DMS53 treated with DMSO at 0.1 percent for 48 hours (cell line): ENCODE measurements at regions not wholly inside any gene's neighbourhood (a gene's known extent, or its start where the extent isn't known, plus 50 kb on each side); places are given as distances from the start of the nearest gene placed in this dataset.
A peak's percentile ranks its signal among the peaks of the same experiment; 100 is the strongest.
"Not testable (repeated sequence)": the region's sequence is repeated elsewhere in the genome, so short reads cannot be mapped to it uniquely, and the experiment has no call there.

ENCODE experiments used
- DNase-seq: peaks from one replicate; lab custom pipeline; 2025; ENCODE audit not compliant: unreplicated experiment; lab: John Stamatoyannopoulos, UW

- no peak for DNase-seq
Measured at GRCh38 chr22:47304854-47305253, 542.4 kb downstream of the TBC1D22A start.

- no peak for DNase-seq
Measured at GRCh38 chr22:47304191-47304831, 541.9 kb downstream of the TBC1D22A start.

GRCh38 chr22:47303161-47303890 lies 540.9 kb downstream of the TBC1D22A start:
- DNase-seq: no peak

GRCh38 chr22:47302587-47302986 lies 540.1 kb downstream of the TBC1D22A start:
- not testable (repeated sequence) for DNase-seq

GRCh38 chr22:47301820-47302475 lies 539.5 kb downstream of the TBC1D22A start:
- DNase-seq: peak; percentile 2

GRCh38 chr22:47300698-47301405 lies 538.4 kb downstream of the TBC1D22A start:
- no peak for DNase-seq

- DNase-seq: no peak
Measured at GRCh38 chr22:47299863-47300697, 537.6 kb downstream of the TBC1D22A start.

GRCh38 chr22:47299211-47299862 lies 536.9 kb downstream of the TBC1D22A start:
- no peak for DNase-seq

GRCh38 chr22:47298017-47298785 lies 535.8 kb downstream of the TBC1D22A start:
- DNase-seq: no peak

GRCh38 chr22:47297261-47298016 lies 535.0 kb downstream of the TBC1D22A start:
- no peak for DNase-seq

- DNase-seq: no peak
Measured at GRCh38 chr22:47296405-47297260, 534.2 kb downstream of the TBC1D22A start.

- DNase-seq: no peak
Measured at GRCh38 chr22:47295982-47296381, 533.5 kb downstream of the TBC1D22A start.

GRCh38 chr22:47295226-47295901 lies 532.9 kb downstream of the TBC1D22A start:
- DNase-seq: no peak

GRCh38 chr22:47294576-47294975 lies 532.1 kb downstream of the TBC1D22A start:
- DNase-seq: no peak

- no peak for DNase-seq
Measured at GRCh38 chr22:47294222-47294532, 531.7 kb downstream of the TBC1D22A start.

- no peak for DNase-seq
Measured at GRCh38 chr22:47293368-47294221, 531.1 kb downstream of the TBC1D22A start.
